Smooth muscle cell (in vitro differentiated cells): ENCODE measurements at regions not wholly inside any gene's neighbourhood (a gene's known extent, or its start where the extent isn't known, plus 50 kb on each side); places are given as distances from the start of the nearest gene placed in this dataset.
"Not testable (repeated sequence)": the region's sequence is repeated elsewhere in the genome, so short reads cannot be mapped to it uniquely, and the experiment has no call there.

Experiments used
- DNase-seq: peaks from one replicate; lab custom pipeline; 2025; ENCODE audit not compliant: unreplicated experiment; lab: John Stamatoyannopoulos, UW
- H2AFZ ChIP-seq: fragments of 200-600 bp; sonication (generic); 2 replicates; pipeline ENCODE4 v1.6.0; 2016; ENCODE audit warnings: antibody characterized with exemption, low read depth, mild to moderate bottlenecking
- H3F3A ChIP-seq: fragments of 200-600 bp; sonication (generic); 2 replicates; pipeline ENCODE4 v1.6.0; 2017; ENCODE audit warnings: antibody characterized with exemption, low read depth
- H3K27ac ChIP-seq: fragments of 200-600 bp; sonication (generic); 2 replicates; pipeline ENCODE4 v1.5.1; 2016; ENCODE audit warnings: low read depth, mild to moderate bottlenecking
- H3K27me3 ChIP-seq: fragments of 200-600 bp; sonication (generic); 2 replicates; pipeline ENCODE4 v1.6.1; 2016; ENCODE audit warnings: low read depth, mild to moderate bottlenecking
- H3K36me3 ChIP-seq: fragments of 200-600 bp; sonication (generic); 2 replicates; pipeline ENCODE4 v1.5.1; 2016; ENCODE audit warnings: low read depth
- H3K4me1 ChIP-seq: fragments of 200-600 bp; sonication (generic); 2 replicates; pipeline ENCODE4 v1.5.1; 2016; ENCODE audit warnings: low read depth
- H3K4me2 ChIP-seq: fragments of 200-600 bp; sonication (generic); 2 replicates; pipeline ENCODE4 v1.6.0; 2016; ENCODE audit warnings: mild to moderate bottlenecking
- H3K4me3 ChIP-seq: fragments of 200-600 bp; sonication (generic); 2 replicates; pipeline ENCODE4 v1.5.1; 2016; ENCODE audit warnings: mild to moderate bottlenecking
- H3K79me2 ChIP-seq: fragments of 200-600 bp; sonication (generic); 2 replicates; pipeline ENCODE4 v1.6.0; 2016; ENCODE audit warnings: low read depth, mild to moderate bottlenecking
- H3K9ac ChIP-seq: fragments of 200-600 bp; sonication (generic); 2 replicates; pipeline ENCODE4 v1.6.0; 2016; ENCODE audit warnings: low read depth
- H3K9me3 ChIP-seq: fragments of 200-600 bp; sonication (generic); replicated peaks from 2 replicates; pipeline ENCODE4 v1.5.1; 2016; ENCODE audit warnings: low read depth
- H4K20me1 ChIP-seq: fragments of 200-600 bp; sonication (generic); 2 replicates; pipeline ENCODE4 v1.6.0; 2016; ENCODE audit warnings: low read depth
- CTCF ChIP-seq: fragments of 200-600 bp; sonication (generic); IDR thresholded peaks from 2 replicates; pipeline ENCODE4 v1.5.1; 2017; ENCODE audit warnings: borderline replicate concordance, mild to moderate bottlenecking, antibody characterized with exemption; ENCODE audit not compliant: insufficient read depth, poor library complexity, severe bottlenecking
- WGBS: methylation state at CpG from one replicate; pipeline ENCODE4 v1.1.7; 2016; ENCODE audit warnings: low lambda C conversion rate; 5-methylcytosine and 5-hydroxymethylcytosine counted together

- no peaks in the 10 kb centered on the region for H3K27me3 ChIP-seq
- H3K9ac ChIP-seq = no peak overlapping the region
- H3K4me1 ChIP-seq = no peaks in the 10 kb centered on the region
- no peak overlapping the region for H3K27ac ChIP-seq
- no peaks in the 10 kb centered on the region for H3F3A ChIP-seq
- H2AFZ ChIP-seq = no peak overlapping the region
- TF ChIP-seq CTCF = no peak
- no peaks in the 10 kb centered on the region for H3K36me3 ChIP-seq
- no peak for DNase-seq
- no peaks in the 10 kb centered on the region for H3K79me2 ChIP-seq
- H4K20me1 ChIP-seq = no peaks in the 10 kb centered on the region
- 67% methylated on average over 3 of the region's 3 CpGs for WGBS
- H3K9me3 ChIP-seq = no peaks in the 10 kb centered on the region
- no peak overlapping the region for H3K4me2 ChIP-seq
- no peak overlapping the region for H3K4me3 ChIP-seq
These were observed 536.0 kb upstream of the STEAP1 start for GRCh38 chr7:89618274-89618673.

- TF ChIP-seq CTCF = no peak
These were observed 532.2 kb upstream of the STEAP1 start for GRCh38 chr7:89621925-89622641.

GRCh38 chr7:89623018-89623672 is 531.1 kb upstream of the STEAP1 start:
- Histone ChIP-seq H4K20me1 (no peaks in the 10 kb centered on the region), H3K9ac (no peak overlapping the region), H3K9me3 (no peaks in the 10 kb centered on the region), H3K79me2 (no peaks in the 10 kb centered on the region), H3K36me3 (no peaks in the 10 kb centered on the region), H3K27ac (no peak overlapping the region), H3K4me1 (no peaks in the 10 kb centered on the region), H3K4me2 (no peak overlapping the region), H2AFZ (no peak overlapping the region), H3F3A (no peaks in the 10 kb centered on the region), H3K4me3 (no peak overlapping the region), H3K27me3 (no peaks in the 10 kb centered on the region)
- 4% methylated on average over 1 of the region's 1 CpG for WGBS
- no peak for DNase-seq
- peak; percentile 83 for TF ChIP-seq CTCF

More at GRCh38 chr7:89621925-89622641, 532.2 kb upstream of the STEAP1 start:
- Histone ChIP-seq H3K27me3 (no peaks in the 10 kb centered on the region), H2AFZ (no peak overlapping the region), H3K9ac (no peak overlapping the region), H3K27ac (no peak overlapping the region), H3K9me3 (no peaks in the 10 kb centered on the region), H3K4me2 (no peak overlapping the region), H3K79me2 (no peaks in the 10 kb centered on the region), H3F3A (no peaks in the 10 kb centered on the region), H3K4me1 (no peaks in the 10 kb centered on the region), H3K4me3 (no peak overlapping the region), H4K20me1 (no peaks in the 10 kb centered on the region), H3K36me3 (no peaks in the 10 kb centered on the region)
- DNase-seq = no peak
- 91% methylated on average over 4 of the region's 4 CpGs for WGBS

GRCh38 chr7:89624155-89624554 is 530.1 kb upstream of the STEAP1 start:
- not testable (repeated sequence) for H3K9me3 ChIP-seq, H3K9ac ChIP-seq, H3K4me3 ChIP-seq, H2AFZ ChIP-seq, H3K27ac ChIP-seq, H4K20me1 ChIP-seq, DNase-seq, H3K4me2 ChIP-seq, H3K79me2 ChIP-seq, H3K27me3 ChIP-seq, H3K4me1 ChIP-seq, H3K36me3 ChIP-seq, H3F3A ChIP-seq
- WGBS = 92% methylated on average over 5 of the region's 5 CpGs
